ENCODE measurements at regions not wholly inside any gene's neighbourhood (a gene's known extent, or its start where the extent isn't known, plus 50 kb on each side); places are given as distances from the start of the nearest gene placed in this dataset.

DNA sequence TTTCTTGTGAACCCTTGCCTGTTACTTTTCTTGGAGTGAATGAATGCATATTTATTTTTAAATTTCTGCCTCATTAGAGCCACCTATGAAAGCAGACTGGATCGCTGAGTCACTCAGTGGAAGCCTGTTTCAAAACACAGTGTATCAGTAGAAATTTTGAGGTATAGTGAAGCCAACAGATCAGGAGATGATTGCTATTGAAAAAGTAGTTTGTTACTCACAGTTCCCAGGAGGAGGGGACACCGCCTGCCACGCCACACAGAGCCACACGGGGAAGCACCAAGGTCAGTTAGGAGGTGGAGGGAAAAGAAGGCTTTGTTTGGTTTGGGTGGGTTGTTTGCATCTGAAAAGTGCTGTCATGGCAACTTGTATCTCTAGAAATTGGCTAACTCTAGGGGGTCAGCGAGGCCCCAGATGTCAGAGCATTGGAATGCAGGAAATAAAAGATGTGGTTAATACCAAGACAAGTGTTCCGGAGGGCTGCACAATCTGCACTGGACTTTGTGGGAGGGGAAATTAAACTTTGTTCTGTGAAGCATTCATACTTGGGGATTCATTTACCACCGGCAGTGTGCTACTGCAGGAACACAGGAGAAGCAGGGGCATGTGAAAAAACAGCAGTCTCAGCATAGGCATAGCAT, 106.4 kb upstream of the SDK1 start:
- no peak for DNase-seq (ENCODE audit: low spot score)

GRCh38 chr7:3195160-3195559, 105.9 kb upstream of the SDK1 start:
- no peak for DNase-seq (ENCODE audit: low spot score)

DNA sequence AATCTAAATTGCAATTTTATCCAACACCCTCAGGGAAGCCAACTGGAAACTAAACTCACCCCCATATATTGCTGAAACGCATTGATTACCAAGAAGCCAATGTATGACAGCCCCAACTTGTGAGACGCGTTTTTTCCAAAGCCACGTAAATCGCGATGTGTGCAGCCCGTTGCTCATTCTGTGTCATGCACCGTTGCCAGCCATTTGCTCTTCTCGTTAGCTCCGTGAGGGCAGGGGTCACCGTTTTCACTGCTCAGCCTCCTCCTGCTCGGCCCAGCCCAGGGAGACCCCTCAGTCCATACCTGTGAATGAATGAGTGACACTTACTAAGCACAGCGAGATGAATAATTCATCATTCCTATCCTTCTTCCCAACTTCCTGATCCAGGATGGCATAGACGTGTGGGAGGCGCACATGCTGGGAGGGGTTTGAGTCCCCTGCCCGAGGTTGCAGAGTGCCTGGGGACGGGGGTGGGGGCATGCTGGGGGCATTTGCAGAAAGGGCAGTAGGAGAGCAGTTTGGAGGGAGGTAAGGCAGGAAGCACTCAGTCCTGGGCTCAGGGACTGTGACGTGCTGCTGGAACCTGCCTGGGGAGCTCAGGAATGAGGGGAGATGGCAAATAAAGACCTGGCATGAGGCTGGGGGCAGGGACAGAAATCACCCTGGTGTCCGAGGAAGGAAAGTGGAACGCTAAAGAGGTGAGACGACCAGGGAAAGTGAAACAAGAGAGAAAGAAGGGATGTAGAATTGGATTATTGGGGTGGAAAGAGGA, 104.2 kb upstream of the SDK1 start:
- no peak for DNase-seq (ENCODE audit: low spot score)

- DNase-seq (ENCODE audit: low spot score) = no peak
Observed at GRCh38 chr7:3197567-3198213, 103.4 kb upstream of the SDK1 start.

DNA sequence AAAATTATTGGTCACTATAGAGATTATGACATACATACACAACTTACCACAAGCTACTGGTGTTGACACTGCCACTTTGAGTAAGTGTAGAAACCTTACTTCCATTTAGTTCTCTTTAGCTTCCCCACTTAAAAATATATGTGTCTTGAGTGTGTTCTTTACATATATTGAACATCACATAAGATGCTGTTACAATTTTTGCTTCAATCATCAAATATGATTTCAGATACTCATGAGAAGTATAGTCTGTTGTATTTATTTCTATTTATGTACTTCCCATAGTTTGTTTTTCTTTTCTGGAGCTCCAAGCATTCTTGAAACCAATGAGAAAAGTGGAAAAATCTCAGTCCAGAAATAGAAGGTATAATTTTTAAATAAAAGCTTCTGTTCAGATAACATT, 102.7 kb upstream of the SDK1 start:
- no peak for DNase-seq (ENCODE audit: low spot score)

- DNase-seq (ENCODE audit: low spot score) = no peak
Observed at GRCh38 chr7:3200504-3200903, 100.5 kb upstream of the SDK1 start.

DNA sequence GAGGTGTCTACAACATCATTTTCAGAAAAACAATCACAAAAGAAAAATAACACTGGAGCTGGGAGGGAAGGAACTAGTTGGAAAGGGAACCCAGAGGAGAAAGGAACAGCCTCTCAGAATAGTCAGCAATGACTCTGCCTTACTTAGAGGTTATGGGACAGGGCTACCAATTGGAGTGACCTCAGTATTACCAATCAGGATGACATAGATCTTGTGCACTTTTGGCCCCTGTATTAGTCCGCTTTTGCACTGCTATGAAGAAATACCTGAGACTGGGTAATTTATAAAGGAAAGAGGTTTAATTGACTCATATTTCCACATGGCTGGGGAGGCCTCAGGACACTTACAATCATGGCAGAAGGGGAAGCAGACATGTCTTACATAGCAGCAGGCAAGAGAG, 99.7 kb upstream of the SDK1 start:
- no peak for DNase-seq (ENCODE audit: low spot score)

DNA sequence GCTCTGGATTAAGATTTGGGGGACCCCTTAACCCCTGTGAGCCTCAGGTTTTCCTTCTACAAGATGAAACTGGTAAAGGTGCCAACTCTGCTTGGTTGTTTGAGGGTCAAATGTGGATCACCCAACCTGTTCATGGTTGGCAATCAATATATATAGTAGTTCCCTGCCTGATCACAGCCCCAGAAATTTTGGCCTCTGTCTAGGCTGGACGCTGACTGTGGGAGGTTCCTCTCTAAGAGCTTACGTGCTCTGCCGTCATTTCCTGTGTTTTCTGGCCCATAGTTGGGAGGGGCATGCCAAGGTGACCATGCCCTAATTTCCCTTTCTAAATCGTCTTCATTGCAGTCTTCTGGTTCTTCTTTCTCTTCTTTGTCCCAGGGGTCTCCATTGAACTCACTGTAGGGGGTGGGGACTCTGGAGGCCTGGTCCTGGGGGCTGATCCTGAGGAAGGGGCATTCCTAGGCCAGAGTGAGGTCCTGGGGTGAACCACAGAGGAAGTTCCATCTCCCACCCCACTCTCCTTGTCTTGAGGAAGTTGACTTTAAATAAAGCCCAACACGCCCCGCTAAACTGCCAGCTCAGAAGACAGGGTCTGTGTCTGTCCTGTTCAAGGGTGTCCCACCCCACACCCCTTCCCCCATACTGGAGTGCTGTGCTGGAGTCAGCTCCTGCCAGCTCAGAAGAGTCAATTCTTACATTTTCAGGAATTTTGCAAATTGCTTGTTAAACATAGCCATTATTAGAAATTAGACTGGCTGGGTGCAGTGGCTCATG, 98.9 kb upstream of the SDK1 start:
- DNase-seq (ENCODE audit: low spot score) = no peak

DNA sequence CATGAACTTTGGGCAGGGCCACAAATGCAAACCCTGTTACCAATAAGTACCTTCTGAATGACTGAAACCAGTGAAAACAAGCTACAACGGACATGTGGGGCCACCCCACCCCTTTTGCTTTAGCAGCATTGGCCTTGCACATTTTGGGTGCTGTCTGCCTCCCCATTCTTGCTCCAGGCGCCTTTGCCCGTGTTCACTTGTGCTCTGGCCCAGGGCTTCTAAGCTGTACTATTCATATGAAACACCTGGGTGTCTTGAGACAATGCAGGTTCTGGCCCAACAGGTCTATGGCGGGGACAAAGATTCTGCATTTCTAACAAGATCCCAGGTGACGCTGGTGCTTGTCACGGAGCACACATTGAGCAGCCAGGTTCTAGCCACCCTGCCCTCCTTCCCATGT, 96.5 kb upstream of the SDK1 start:
- no peak for DNase-seq (ENCODE audit: low spot score)

DNA sequence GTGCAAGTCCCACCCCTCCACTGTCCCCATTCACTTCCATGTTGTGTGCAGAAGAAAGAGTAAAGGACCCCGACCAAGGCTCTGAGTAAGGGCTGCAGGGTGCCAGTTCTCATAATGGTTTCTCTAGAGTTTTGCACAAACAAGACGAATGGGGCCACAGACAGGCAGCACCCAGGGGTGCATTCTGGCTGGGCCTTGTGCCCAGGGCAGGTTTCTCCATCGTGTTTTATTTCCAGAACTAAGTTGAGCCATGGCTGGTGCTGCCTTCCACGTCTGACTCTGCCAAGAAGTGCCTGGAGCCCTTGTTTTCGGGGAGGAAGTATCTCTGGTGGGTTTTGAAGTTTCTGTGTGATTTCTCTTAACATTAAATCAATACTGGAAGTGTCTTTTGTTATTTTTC, 95.0 kb upstream of the SDK1 start:
- DNase-seq (ENCODE audit: low spot score) = no peak

- no peak for DNase-seq (ENCODE audit: low spot score)
Observed at GRCh38 chr7:3206771-3207191, 94.3 kb upstream of the SDK1 start.

DNA sequence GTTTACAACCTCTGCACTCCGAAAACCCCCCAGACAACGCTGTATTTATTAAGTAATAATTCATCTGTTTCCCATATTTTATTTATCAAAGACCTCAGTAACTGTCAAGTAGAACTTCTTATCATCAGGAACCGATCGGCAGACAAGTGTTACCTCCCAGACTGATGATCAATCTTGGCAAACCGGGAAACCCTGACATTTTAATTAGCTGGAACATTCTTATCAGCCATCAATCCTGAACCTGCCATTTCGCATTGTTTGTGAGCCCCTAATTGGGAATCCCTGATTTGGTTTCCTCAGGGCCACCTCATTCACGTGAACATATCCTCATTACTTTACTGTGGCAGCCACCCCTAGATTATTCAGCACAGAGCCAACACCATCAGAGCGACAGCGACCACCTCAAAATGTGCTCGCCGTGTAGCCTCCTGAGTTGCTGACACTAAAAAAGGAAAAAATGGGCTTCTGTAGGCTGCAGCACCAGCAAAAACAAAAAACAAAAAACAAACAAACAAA, 93.6 kb upstream of the SDK1 start:
- DNase-seq (ENCODE audit: low spot score) = no peak

DNA sequence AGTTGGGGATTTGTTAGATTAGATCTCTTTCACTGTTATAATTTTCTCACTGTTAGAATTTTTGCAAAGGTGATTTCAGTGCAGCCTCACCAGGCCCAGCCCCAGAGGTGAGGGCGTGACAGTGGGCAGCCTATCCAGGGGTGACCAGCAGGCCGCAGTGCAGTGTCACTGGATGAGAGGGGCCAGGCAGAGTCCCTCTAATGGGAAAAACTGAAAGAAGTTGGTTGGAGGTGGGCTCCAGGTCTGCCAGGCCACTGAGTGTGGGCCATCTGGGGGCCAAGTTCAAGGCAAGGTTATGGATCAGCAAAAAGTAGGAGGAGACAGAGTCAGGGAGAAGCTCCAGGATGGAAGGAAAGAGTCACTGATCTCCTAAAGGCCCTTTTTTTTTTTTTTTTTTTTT, 90.5 kb upstream of the SDK1 start:
- no peak for DNase-seq (ENCODE audit: low spot score)

GRCh38 chr7:3214090-3214413, 87.0 kb upstream of the SDK1 start:
- DNase-seq (ENCODE audit: low spot score) = no peak

- peak; percentile 44 for DNase-seq (ENCODE audit: low spot score)
Observed at GRCh38 chr7:3215624-3216585, 85.1 kb upstream of the SDK1 start.

DNA sequence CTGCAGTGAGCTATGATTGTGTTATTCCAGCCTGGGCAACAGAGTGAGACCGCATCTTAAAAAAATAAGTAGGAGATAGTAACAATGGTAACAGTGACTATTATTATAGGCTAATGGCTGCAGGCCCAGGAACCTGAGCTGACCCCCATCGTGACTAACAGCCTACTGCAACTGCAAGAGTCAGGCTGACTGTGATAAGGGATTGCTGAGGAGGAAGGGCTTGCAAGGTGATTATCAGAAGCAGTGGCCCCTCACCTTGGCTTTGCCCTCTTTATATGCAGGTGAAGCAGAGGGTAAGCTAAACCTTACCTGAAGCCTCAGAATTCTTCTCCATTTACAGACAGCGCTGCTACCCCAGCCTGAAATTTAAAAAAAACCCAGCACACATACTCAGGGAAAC, 83.9 kb upstream of the SDK1 start:
- DNase-seq (ENCODE audit: low spot score) = no peak

GRCh38 chr7:3218411-3219225, 82.4 kb upstream of the SDK1 start:
- DNase-seq (ENCODE audit: low spot score) = peak; percentile 32

- peak; percentile 21 for DNase-seq (ENCODE audit: low spot score)
Observed at GRCh38 chr7:3229904-3230470, 71.1 kb upstream of the SDK1 start.

DNA sequence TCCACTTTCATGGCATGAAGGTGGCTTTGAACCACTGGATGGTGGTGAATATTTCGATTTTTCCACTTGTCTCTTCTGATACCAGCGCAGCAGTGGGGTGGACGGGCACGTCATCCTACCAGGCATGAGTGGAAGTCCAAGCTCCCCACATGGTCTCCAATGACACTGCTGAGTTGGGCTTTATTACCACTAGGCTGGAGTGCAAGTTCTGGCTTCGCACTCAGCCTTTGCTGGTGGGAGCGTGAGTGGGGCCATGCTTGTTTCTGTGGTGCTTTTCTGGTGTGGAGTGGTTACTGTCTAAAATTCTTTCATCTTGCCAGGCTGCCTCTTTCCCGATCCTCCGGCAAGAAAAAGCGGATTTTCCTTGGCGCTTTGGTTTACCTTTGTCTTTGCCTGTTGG, 70.1 kb upstream of the SDK1 start:
- no peak for DNase-seq (ENCODE audit: low spot score)

DNA sequence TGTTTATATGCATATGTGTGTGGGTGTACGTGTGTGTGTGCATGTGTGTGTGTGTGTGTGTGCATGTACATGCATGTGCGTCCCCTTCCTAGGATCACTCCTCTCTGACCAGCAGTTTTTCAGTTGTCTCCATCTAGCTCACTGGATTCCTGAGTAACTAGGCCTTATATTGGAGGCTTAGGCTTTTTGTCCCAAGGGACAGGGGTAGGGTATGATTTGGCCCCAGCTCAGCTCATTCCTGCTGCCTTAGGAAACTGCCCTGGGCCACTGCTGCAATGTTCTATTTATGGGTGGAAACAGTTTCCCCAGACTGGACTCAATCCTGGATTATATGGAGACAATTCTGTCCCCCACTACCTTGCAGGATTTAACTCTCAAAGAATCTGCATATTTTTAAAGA, 68.8 kb upstream of the SDK1 start:
- peak; percentile 78 for DNase-seq (ENCODE audit: low spot score)
